ENCODE measurements at regions not wholly inside any gene's neighbourhood (a gene's known extent, or its start where the extent isn't known, plus 50 kb on each side); places are given as distances from the start of the nearest gene placed in this dataset.

DNA sequence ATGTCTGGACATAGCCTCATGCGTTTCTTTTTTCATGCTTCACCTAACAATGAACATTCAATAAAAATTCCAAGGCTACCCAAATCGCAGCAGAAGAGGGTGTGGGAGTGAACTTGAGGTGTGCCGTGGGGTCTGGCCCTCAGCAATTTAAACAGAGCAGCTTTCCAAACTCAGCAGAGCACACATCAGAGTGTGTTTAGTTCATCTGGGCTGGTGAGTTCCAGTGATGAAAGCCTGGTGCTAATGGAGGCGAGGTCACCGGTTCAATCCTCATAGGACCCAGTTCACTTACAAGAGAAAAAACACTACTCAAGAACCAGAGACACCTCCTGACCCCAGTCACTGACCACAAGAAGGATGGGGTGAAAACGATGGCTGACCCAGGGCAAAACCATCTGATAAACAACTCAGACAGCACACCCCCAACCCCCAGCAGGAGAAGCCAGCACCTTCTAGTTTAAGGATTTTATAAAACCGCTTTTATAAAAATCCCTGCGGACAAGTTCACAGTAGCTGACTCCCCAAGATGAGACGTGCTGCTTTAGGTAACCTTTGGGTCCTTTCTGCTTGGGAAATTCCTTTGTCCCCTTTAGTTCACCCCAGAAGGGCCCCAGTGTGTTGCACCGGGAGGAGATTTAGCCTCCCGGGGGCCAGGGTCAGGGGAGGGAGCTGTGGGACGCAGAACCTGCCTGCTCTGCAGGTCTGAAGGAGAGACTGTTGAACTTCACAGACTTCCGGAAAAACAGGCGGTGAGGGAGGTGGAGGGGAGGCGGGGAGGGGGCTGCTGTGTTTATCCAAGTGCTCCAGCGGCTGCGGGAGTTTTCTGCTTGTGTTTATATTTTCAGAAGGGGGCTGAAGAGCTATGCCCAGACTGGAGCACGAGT lies 152.7 kb upstream of the SOX11 start:
- intact Hi-C loops (cut with DNase I; ENCODE audit: low total_unique reads), result no loop called here
- Histone ChIP-seq H3K27me3 (no peaks in the 10 kb centered on the region), H3K4me3 (no peak overlapping the region), H3K27ac (no peak overlapping the region), H3K9me3 (peaks cover 7 to 9% of the 10 kb centered on the region in 2 donors), H3K4me1 (no peaks in the 10 kb centered on the region), H3K36me3 (no peaks in the 10 kb centered on the region)
- no peak for DNase-seq (ENCODE audit: low spot score in 2 of 2)
- TF ChIP-seq POLR2AphosphoS5 (IDR thresholded peaks at IDR 0.05) (no peak), POLR2A (IDR thresholded peaks at IDR 0.05) (no peak)
- TF ChIP-seq, protein P1, sequence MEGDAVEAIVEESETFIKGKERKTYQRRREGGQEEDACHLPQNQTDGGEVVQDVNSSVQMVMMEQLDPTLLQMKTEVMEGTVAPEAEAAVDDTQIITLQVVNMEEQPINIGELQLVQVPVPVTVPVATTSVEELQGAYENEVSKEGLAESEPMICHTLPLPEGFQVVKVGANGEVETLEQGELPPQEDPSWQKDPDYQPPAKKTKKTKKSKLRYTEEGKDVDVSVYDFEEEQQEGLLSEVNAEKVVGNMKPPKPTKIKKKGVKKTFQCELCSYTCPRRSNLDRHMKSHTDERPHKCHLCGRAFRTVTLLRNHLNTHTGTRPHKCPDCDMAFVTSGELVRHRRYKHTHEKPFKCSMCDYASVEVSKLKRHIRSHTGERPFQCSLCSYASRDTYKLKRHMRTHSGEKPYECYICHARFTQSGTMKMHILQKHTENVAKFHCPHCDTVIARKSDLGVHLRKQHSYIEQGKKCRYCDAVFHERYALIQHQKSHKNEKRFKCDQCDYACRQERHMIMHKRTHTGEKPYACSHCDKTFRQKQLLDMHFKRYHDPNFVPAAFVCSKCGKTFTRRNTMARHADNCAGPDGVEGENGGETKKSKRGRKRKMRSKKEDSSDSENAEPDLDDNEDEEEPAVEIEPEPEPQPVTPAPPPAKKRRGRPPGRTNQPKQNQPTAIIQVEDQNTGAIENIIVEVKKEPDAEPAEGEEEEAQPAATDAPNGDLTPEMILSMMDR (IDR thresholded peaks at IDR 0.05), result no peak

DNA sequence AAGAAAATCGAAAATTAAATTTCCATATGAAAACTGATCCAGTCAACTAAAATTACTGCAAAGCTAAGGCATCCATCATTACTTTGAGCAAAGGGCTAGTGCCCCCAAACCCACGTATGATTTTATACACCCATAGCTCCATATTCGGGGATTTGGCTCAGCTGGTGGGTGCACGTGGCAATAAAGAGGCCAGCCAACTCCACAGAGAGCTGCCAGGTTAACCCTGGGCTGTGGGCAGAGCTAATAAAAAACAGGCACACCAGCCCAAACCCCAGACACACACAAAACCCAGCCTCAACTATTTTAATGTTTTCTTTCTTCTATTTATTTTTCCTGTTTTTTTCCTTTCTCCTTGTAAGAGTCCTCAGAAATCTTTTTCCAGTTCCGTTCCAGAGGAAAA lies 151.3 kb upstream of the SOX11 start:
- Histone ChIP-seq H3K4me3 (no peak overlapping the region), H3K27me3 (no peaks in the 10 kb centered on the region), H3K36me3 (no peaks in the 10 kb centered on the region), H3K27ac (no peak overlapping the region), H3K9me3 (peaks cover 10 to 16% of the 10 kb centered on the region in 2 donors), H3K4me1 (no peaks in the 10 kb centered on the region)
- TF ChIP-seq POLR2AphosphoS5 (IDR thresholded peaks at IDR 0.05), result no peak
- TF ChIP-seq, protein P1 (IDR thresholded peaks at IDR 0.05), result no peak
- TF ChIP-seq POLR2A (IDR thresholded peaks at IDR 0.05), result no peak
- no peak for DNase-seq (ENCODE audit: low spot score in 2 of 2)
- intact Hi-C loops (cut with DNase I; ENCODE audit: low total_unique reads), result no loop called here

DNA sequence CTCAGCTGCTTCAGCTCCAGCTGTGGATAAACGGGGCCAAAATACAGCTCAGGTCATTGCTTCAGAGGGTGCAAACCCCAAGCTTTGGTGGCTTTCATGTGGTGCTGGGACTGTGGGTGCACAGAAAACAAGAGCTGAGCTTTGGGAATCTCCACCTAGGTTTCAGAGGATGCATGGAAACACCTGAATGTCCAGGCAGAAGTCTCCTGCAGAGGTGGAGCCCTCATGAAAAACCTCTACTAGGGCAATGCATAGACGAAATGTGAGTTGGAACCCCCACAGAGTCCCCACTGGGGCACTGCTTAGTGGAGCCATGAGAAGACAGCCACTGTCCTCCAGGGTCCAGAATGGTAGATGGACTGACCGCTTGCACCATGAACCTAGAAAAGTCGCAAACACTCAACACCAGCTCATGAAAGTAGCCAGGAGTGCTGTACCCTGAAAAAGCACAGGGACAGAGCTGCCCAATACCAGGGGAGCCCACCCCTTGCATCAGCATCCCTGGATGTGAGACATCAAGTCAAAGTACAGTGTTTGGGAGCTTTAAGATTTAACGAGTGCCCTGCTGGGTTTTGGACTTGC lies 147.9 kb upstream of the SOX11 start:
- DNase-seq (ENCODE audit: low spot score in 2 of 2), result no peak
- H3K27ac ChIP-seq, result no peak overlapping the region
- H3K4me1 ChIP-seq, result no peaks in the 10 kb centered on the region
- H3K36me3 ChIP-seq, result no peaks in the 10 kb centered on the region
- no peak overlapping the region for H3K4me3 ChIP-seq
- H3K9me3 ChIP-seq, result peaks cover 10 to 16% of the 10 kb centered on the region in 2 donors
- TF ChIP-seq, protein P1 (IDR thresholded peaks at IDR 0.05), result no peak
- TF ChIP-seq POLR2AphosphoS5 (IDR thresholded peaks at IDR 0.05) (no peak), POLR2A (IDR thresholded peaks at IDR 0.05) (no peak)
- intact Hi-C loops (cut with DNase I; ENCODE audit: low total_unique reads), result no loop called here
- H3K27me3 ChIP-seq, result no peaks in the 10 kb centered on the region

DNA sequence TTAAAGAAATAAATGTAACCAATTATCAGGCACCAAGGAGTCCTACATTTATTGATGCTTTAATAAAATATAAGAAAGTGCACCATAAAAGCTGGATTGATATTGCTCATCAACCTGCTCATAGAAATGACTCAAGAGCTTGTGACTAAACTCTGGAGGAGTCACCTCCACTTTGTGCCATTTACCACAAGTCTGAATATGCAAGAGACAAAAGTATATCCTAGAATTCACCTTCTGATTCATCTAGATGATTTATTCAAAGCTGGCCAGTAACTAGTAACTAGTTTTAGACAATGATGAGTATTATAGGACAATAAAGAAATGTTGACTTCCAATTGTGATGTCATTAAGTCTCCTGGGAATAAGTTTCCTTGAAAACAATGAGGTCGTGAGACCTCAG lies 146.0 kb upstream of the SOX11 start:
- H3K4me3 ChIP-seq, result no peak overlapping the region
- TF ChIP-seq, protein P1 (IDR thresholded peaks at IDR 0.05), result no peak
- TF ChIP-seq POLR2A (IDR thresholded peaks at IDR 0.05), result no peak
- no peak for TF ChIP-seq POLR2AphosphoS5 (IDR thresholded peaks at IDR 0.05)
- H3K36me3 ChIP-seq, result no peaks in the 10 kb centered on the region
- DNase-seq (ENCODE audit: low spot score in 2 of 2), result no peak
- no peak overlapping the region for H3K27ac ChIP-seq
- H3K4me1 ChIP-seq, result no peaks in the 10 kb centered on the region
- intact Hi-C loops (cut with DNase I; ENCODE audit: low total_unique reads), result no loop called here
- peaks cover 10 to 16% of the 10 kb centered on the region in 2 donors for H3K9me3 ChIP-seq
- no peaks in the 10 kb centered on the region for H3K27me3 ChIP-seq

Data from breast epithelium (tissue), 4 donors.